Stimulated activated CD4-positive, alpha-beta T cell treated with anti-CD3 and anti-CD28 coated beads, TNF-alpha, amount 100 ng/mL, for 1 hour (primary cell): ENCODE measurements at regions not wholly inside any gene's neighbourhood (a gene's known extent, or its start where the extent isn't known, plus 50 kb on each side); places are given as distances from the start of the nearest gene placed in this dataset.

Source experiments
- DNase-seq, 3 donors: peaks; one replicate each; pipeline ENCODE4 v3.0.0-alpha.2; 2020; ENCODE audit warnings: low read depth in 3 of 3, low spot score in 1 of 3

DNA sequence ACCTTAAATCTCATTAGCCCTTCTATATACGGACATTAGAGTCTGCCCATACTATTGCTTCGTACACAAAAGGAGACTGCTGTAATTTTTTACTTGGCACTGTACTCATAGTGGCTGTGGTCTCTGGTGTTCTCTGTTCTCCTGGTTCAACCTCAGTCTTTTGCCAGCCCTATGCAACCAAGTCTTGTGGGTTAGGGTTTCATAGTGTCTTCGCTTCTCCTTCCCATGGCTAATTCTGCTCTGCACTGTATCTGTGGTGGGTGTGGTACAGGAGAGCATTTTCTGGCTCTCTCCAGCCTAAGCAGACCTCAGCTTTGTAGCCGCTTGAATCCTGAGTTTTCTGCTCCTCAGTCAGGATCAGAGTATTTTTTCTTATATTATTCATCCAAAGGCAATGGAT is 981.2 kb downstream of the SQOR start:
- no peak for DNase-seq

DNA sequence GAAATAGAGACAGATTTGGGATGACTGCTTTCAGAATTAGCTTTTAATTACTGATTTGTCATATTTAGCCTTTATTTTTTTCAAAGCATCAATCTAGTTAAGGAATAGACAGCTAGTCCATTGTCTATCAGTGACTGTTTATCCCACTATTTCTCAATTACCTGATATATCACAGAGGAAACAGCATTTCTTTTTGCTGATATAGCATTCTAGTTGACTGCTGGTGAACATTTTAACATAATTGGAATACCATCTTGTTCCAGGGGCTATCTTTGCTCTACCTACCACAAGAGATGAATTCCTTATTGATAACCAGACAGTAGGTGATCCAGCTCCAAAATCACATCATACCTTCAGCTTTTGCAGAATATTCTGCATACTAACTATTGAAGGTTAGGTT is 982.7 kb downstream of the SQOR start:
- no peak for DNase-seq

GRCh38 chr15:46618984-46619383 is 984.2 kb downstream of the SQOR start:
- DNase-seq, result no peak

- no peak for DNase-seq
These were observed 985.7 kb downstream of the SQOR start for GRCh38 chr15:46620392-46621013.

GRCh38 chr15:46622851-46623250 is 988.0 kb downstream of the SQOR start:
- DNase-seq, result no peak

GRCh38 chr15:46636206-46636605 is 1001.4 kb downstream of the SQOR start:
- no peak for DNase-seq

DNA sequence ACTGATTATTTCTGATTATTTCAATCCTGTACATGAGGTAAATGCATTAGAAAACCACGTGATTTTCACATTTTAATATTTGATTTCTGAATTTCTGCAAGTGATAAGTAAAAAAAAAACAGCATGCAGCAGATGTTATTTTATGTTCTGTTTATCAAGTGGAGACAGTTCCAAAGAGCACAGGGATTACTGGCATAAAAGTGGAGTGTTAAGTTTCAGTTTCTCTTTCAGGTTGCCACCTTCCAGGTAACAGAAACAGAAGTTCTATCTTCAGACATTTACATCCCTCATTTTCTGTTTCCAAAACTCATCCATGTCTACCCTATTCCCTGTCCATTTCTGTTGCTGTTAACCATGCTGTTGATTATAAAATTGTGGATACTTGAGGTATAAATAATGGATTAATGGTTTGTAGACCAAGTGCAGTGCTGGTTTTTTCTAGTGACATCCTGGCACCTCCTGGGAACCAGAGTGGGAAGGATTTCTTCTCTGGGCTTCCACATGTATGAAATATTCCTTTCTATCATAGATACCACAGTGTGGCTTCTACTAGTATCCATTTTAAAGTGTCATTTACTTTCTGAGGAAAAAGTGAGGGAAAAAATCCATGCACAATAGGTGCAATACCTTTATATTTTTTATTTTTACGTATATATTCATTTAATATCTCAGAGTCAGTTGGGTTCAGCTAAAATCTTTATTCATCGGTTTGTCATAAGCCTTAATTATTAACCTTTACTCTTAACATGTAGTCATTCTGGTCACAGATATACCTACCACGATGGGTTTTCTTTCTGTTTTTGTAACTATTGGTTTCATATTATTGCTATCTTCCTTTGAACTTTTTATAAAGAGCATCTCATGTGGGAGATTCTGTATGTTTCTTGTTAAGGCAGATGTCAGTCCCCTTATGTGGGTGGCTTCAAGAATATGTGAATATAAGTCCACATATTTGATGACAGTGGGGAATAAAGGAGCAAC is 1010.0 kb downstream of the SQOR start:
- no peak for DNase-seq

- no peak for DNase-seq
These were observed 1011.7 kb downstream of the SQOR start for GRCh38 chr15:46646490-46646889.

DNA sequence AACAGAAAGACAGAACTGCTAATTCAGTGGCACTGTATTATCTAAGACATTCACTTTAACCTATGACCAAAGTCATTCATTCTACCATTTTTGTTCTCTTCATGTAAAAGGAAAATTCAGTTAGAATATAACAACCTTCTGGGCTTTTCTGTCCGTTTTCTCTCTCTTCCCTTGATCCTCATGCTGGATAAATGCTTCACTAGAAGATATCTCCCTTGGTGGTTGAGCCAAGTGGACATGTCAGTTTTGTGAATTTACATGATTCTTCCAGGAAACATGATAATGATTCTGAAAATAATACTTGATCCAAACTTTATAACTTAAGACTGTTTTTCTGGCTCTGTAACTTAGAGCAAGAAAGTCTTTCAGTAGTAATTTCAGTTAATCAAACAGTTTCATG is 1012.2 kb downstream of the SQOR start:
- DNase-seq, result no peak

DNA sequence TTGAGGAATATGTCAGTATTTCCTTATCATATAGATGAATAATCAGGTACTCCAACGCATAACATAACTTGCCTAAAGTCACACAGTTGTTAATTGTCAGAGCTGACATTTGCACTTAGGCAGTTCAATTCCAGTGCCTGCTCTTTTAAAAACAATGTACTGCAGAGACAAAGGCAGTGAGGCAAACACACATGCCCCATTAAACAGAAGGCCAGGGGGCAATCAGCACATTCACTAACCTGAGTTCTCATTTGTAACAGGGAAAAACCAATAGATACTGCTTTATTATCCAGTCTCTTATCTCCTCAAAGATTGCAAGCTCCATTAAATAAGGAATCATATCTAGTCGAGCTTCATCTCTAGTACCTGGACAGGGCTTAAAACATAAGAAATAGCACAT is 1017.4 kb downstream of the SQOR start:
- no peak for DNase-seq

GRCh38 chr15:46654993-46655392 is 1020.2 kb downstream of the SQOR start:
- DNase-seq, result no peak

DNA sequence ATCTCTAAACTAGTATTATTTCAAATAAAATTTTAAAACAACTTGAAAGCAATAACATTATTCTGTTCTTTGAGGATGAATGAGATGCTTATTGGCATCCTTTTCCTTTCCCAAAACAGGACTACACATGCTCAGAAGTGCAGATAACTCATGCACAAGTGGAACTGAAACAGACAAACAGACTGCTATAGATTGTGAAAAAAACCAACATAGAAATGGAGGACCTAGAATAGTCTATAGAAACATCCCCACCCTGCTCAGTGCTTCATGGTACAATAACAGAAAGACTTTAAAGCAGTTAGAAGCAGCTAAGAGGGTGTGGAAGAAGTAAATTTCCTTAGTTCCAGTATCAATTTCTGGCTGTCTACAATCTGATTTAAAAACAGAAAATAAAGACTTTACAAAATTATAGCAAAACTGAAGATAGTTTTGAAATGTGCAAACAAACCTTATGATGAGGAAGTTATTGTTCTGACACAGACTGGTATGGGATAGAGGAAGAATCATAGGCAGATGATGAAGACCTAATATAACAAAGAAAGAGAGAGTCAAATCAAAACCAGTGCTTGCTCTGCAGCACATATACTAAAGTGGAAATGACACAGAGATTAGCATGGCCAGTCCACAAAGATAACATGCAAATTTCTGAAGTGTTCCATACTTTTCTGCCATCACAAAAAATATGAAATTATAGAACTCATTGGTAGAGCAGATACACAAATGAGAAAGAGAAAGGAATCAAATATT is 1025.4 kb downstream of the SQOR start:
- no peak for DNase-seq

DNA sequence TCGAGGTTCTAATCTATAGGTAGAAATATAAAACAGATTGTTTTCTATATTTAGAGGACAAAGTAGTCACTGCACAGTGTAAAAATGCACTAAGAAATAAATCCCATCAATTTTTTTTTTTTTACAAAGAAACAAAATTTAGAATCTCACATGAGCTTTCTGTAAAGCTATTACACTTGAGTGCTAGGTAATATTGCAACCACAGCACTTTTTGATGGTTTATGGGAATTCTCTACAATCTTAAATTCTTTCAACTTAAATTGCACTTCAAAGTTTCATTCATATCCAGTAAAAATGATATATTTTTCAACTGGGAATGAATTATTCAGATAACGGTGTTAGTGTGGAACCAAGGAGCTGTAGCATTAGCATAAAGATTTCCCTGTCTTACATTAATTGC is 1035.4 kb downstream of the SQOR start:
- no peak for DNase-seq

- DNase-seq, result no peak
These were observed 1036.5 kb downstream of the SQOR start for GRCh38 chr15:46671336-46671735.

DNA sequence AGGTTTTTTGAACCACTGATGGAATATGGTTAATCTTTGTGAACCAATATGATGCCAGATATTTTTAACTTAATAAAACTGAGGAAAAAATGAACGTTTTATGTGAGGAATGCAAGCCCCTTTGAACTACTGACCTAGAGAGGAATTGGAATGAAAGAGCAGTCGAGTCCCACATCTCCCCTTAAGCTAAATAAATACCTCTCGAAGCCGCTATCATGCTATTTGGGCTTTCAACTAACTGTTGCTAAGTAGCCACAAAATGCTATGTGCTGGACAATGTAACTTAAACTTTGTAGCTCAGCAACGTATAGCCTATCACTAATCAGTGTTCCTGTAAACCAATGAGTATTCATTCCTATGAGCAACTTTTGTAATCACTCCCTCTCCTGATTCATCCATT is 1037.2 kb downstream of the SQOR start:
- no peak for DNase-seq

GRCh38 chr15:46676233-46677206 is 1040.8 kb upstream of the SEMA6D start:
- DNase-seq, result no peak

- no peak for DNase-seq
These were observed 1039.8 kb upstream of the SEMA6D start for GRCh38 chr15:46677491-46677890.

DNA sequence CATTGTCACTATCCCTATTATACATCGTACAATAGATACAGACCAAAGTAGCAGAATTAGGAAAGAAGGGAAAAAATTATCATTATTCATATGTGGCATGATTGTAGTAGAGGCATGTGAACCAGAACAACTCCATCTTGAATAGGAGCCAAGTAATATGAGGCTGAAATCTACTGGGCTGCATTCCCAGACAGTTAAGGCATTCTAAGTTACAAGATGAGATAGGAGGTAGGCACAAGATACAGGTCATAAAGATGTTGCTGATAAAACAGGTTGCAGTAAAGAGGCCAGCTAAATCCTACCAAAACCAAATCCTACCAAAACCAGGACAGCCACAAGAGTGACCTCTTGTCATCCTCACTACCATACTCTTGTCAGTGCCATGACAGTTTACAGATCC is 1035.4 kb upstream of the SEMA6D start:
- DNase-seq, result no peak

DNA sequence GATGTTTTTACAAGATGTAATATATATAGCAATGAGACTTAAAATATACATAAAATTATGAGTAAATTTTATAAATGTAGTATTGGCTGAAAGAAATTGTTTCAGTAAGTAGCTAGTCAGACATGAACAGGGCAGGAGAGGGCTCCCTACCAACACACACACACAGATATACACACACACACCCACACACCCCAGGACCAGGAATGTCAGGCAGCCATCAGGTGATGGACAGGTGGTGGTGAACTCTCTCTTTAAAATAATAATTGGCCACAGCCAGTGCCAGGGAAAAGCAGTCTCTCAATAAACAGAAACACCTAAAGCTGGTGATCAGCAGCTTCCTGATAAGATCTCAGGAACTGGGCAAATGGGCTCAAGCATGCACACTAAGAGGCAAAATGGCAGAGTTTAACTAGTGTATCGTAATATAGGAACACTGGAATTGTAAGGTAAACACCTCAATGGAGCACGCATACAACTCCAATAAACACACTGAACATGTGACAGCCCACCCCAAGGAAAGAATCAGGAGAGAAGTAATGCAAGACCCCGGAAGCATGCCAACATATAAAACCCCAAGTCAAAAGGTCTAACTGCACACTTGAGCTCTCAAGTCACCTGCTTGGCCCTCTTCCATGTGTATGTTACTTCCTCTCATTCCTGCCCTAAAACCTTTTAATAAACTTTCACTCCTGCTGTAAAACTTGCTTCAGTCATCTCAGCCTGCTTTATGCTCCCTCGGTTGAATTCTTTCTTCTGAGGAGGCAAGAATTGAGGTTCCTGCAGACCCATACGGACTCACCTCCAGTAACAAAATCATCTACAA is 1034.1 kb upstream of the SEMA6D start:
- DNase-seq, result no peak

GRCh38 chr15:46685096-46685495 is 1032.2 kb upstream of the SEMA6D start:
- no peak for DNase-seq
